ENCODE measurements at regions not wholly inside any gene's neighbourhood (a gene's known extent, or its start where the extent isn't known, plus 50 kb on each side); places are given as distances from the start of the nearest gene placed in this dataset.

GRCh38 chr12:118813778-118814357 is 167.5 kb upstream of the SRRM4 start:
- no peak overlapping the region for H3K4me2 ChIP-seq (ENCODE audit: low read depth, low read length)

GRCh38 chr12:118816296-118816695 is 165.0 kb upstream of the SRRM4 start:
- H3K4me3 ChIP-seq (ENCODE audit: low read length) = no peak overlapping the region
- no peaks in the 10 kb centered on the region for H3K9me3 ChIP-seq (replicated peaks; ENCODE audit: insufficient read depth, low read length)
- no peak for DNase-seq
- H3K9ac ChIP-seq (ENCODE audit: low read length) = no peak overlapping the region
- no peaks in the 10 kb centered on the region for H3K4me1 ChIP-seq (ENCODE audit: low read length)
- no peak overlapping the region for H2AFZ ChIP-seq (ENCODE audit: low read length)
- no peak overlapping the region for H3K27ac ChIP-seq (ENCODE audit: low read length)
- H3K9me2 ChIP-seq (replicated peaks; ENCODE audit: insufficient read depth, low read length) = no peaks in the 10 kb centered on the region
- H3F3A ChIP-seq (ENCODE audit: insufficient read depth, low read length) = no peaks in the 10 kb centered on the region
- no peaks in the 10 kb centered on the region for H3K36me3 ChIP-seq (replicated peaks; ENCODE audit: insufficient read depth, low read length)
- H4K20me1 ChIP-seq (ENCODE audit: insufficient read depth, low read length) = no peaks in the 10 kb centered on the region
- TF ChIP-seq EZH2phosphoT487 (IDR thresholded peaks at IDR 0.05; ENCODE audit: low read length) = no peak
- no peak for TF ChIP-seq EZH2 (optimal IDR thresholded peaks at IDR 0.05; ENCODE audit: low read depth, low read length)
- no peak for TF ChIP-seq CTCF (IDR thresholded peaks at IDR 0.05; ENCODE audit: low read length)
- no peaks in the 10 kb centered on the region for H3K79me2 ChIP-seq (ENCODE audit: low read length)
- H3K27me3 ChIP-seq (replicated peaks; ENCODE audit: insufficient read depth, low read length) = no peaks in the 10 kb centered on the region
- H3K4me2 ChIP-seq (ENCODE audit: low read depth, low read length) = no peak overlapping the region

More at GRCh38 chr12:118813778-118814357, 167.5 kb upstream of the SRRM4 start:
- H3K36me3 ChIP-seq (replicated peaks; ENCODE audit: insufficient read depth, low read length) = no peaks in the 10 kb centered on the region
- H3K9me3 ChIP-seq (replicated peaks; ENCODE audit: insufficient read depth, low read length) = no peaks in the 10 kb centered on the region
- H2AFZ ChIP-seq (ENCODE audit: low read length) = no peak overlapping the region
- no peaks in the 10 kb centered on the region for H3K79me2 ChIP-seq (ENCODE audit: low read length)
- no peaks in the 10 kb centered on the region for H3K9me2 ChIP-seq (replicated peaks; ENCODE audit: insufficient read depth, low read length)
- no peak for DNase-seq
- no peak for TF ChIP-seq CTCF (IDR thresholded peaks at IDR 0.05; ENCODE audit: low read length)
- TF ChIP-seq EZH2phosphoT487 (IDR thresholded peaks at IDR 0.05; ENCODE audit: low read length) = no peak
- no peak for TF ChIP-seq EZH2 (optimal IDR thresholded peaks at IDR 0.05; ENCODE audit: low read depth, low read length)
- H4K20me1 ChIP-seq (ENCODE audit: insufficient read depth, low read length) = no peaks in the 10 kb centered on the region
- no peaks in the 10 kb centered on the region for H3K4me1 ChIP-seq (ENCODE audit: low read length)
- H3K4me3 ChIP-seq (ENCODE audit: low read length) = no peak overlapping the region
- no peaks in the 10 kb centered on the region for H3K27me3 ChIP-seq (replicated peaks; ENCODE audit: insufficient read depth, low read length)
- H3F3A ChIP-seq (ENCODE audit: insufficient read depth, low read length) = no peaks in the 10 kb centered on the region
- H3K27ac ChIP-seq (ENCODE audit: low read length) = no peak overlapping the region
- H3K9ac ChIP-seq (ENCODE audit: low read length) = no peak overlapping the region

GRCh38 chr12:118821386-118821925 is 159.9 kb upstream of the SRRM4 start:
- H3K9me3 ChIP-seq (replicated peaks; ENCODE audit: insufficient read depth, low read length) = no peaks in the 10 kb centered on the region
- DNase-seq = no peak
- no peak overlapping the region for H3K9ac ChIP-seq (ENCODE audit: low read length)
- H2AFZ ChIP-seq (ENCODE audit: low read length) = no peak overlapping the region
- TF ChIP-seq EZH2 (optimal IDR thresholded peaks at IDR 0.05; ENCODE audit: low read depth, low read length) = no peak
- no peak for TF ChIP-seq CTCF (IDR thresholded peaks at IDR 0.05; ENCODE audit: low read length)
- TF ChIP-seq EZH2phosphoT487 (IDR thresholded peaks at IDR 0.05; ENCODE audit: low read length) = no peak
- no peak overlapping the region for H3K4me2 ChIP-seq (ENCODE audit: low read depth, low read length)
- no peaks in the 10 kb centered on the region for H3F3A ChIP-seq (ENCODE audit: insufficient read depth, low read length)
- no peaks in the 10 kb centered on the region for H3K79me2 ChIP-seq (ENCODE audit: low read length)
- H3K9me2 ChIP-seq (replicated peaks; ENCODE audit: insufficient read depth, low read length) = no peaks in the 10 kb centered on the region
- H3K36me3 ChIP-seq (replicated peaks; ENCODE audit: insufficient read depth, low read length) = no peaks in the 10 kb centered on the region
- H3K4me1 ChIP-seq (ENCODE audit: low read length) = no peaks in the 10 kb centered on the region
- H3K27ac ChIP-seq (ENCODE audit: low read length) = no peak overlapping the region
- no peaks in the 10 kb centered on the region for H3K27me3 ChIP-seq (replicated peaks; ENCODE audit: insufficient read depth, low read length)
- H4K20me1 ChIP-seq (ENCODE audit: insufficient read depth, low read length) = no peaks in the 10 kb centered on the region
- H3K4me3 ChIP-seq (ENCODE audit: low read length) = no peak overlapping the region
